ENCODE measurements at regions not wholly inside any gene's neighbourhood (a gene's known extent, or its start where the extent isn't known, plus 50 kb on each side); places are given as distances from the start of the nearest gene placed in this dataset.
A peak's percentile ranks its signal among the peaks of the same experiment; 100 is the strongest.

GRCh38 chr12:92459850-92460249 is 242.9 kb upstream of the PLEKHG7 start (continued):
- TF ChIP-seq ZNF462 (CRISPR knock-in tag; IDR thresholded peaks at IDR 0.05), result no peak
- no peak for TF ChIP-seq STAT1 (IDR thresholded peaks at IDR 0.05; ENCODE audit: unreplicated experiment)
- TF ChIP-seq ZNF331 (CRISPR knock-in tag; IDR thresholded peaks at IDR 0.05; ENCODE audit: low read depth), result no peak
- TF ChIP-seq POLR2AphosphoS5 (IDR thresholded peaks at IDR 0.05; ENCODE audit: low read depth), result no peak
- TF ChIP-seq, protein P1, sequence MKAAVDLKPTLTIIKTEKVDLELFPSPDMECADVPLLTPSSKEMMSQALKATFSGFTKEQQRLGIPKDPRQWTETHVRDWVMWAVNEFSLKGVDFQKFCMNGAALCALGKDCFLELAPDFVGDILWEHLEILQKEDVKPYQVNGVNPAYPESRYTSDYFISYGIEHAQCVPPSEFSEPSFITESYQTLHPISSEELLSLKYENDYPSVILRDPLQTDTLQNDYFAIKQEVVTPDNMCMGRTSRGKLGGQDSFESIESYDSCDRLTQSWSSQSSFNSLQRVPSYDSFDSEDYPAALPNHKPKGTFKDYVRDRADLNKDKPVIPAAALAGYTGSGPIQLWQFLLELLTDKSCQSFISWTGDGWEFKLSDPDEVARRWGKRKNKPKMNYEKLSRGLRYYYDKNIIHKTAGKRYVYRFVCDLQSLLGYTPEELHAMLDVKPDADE (IDR thresholded peaks at IDR 0.05), result no peak
- TF ChIP-seq ZNF114 (CRISPR knock-in tag; IDR thresholded peaks at IDR 0.05), result no peak
- TF ChIP-seq NANOG (IDR thresholded peaks at IDR 0.05; ENCODE audit: borderline replicate concordance), result no peak

GRCh38 chr12:92458996-92459395 is 243.8 kb upstream of the PLEKHG7 start:
- peaks cover 5% of the 10 kb centered on the region; the same call in 1 of the 2 replicates for H3K4me1 ChIP-seq (ENCODE audit: insufficient read depth)
- Mint-ChIP-seq H3K4me3 (no peak overlapping the region), H3K27me3 (ENCODE audit: insufficient read depth, low read depth, poor library complexity) (no peaks in the 10 kb centered on the region), H3K4me1 (peaks cover 7% of the 10 kb centered on the region), H3K27ac (no peak overlapping the region; the same call in 1 of the 2 replicates), H3K36me3 (ENCODE audit: low read depth) (peaks cover 11% of the 10 kb centered on the region), H3K9me3 (peaks cover 8% of the 10 kb centered on the region)
- DNase-seq (ENCODE audit: low spot score), result no peak
- H3K4me3 ChIP-seq, result no peak overlapping the region
- H3K36me3 ChIP-seq (ENCODE audit: insufficient read depth), result no peaks in the 10 kb centered on the region
- peaks cover 18% of the 10 kb centered on the region for H3K9me2 ChIP-seq (ENCODE audit: insufficient read depth)
- H3K79me2 ChIP-seq (replicated peaks; ENCODE audit: insufficient read depth), result no peaks in the 10 kb centered on the region
- no peaks in the 10 kb centered on the region for H3K27me3 ChIP-seq (ENCODE audit: insufficient read depth)
- no peak overlapping the region for H3K27ac ChIP-seq (ENCODE audit: low read depth)
- no peaks in the 10 kb centered on the region for H4K20me1 ChIP-seq (replicated peaks; ENCODE audit: insufficient read depth)
- no peaks in the 10 kb centered on the region for H3F3A ChIP-seq (replicated peaks; ENCODE audit: low read depth)
- H3K4me2 ChIP-seq, result peak overlapping the region; percentile 27; the same call in 1 of the 2 replicates
- no peak overlapping the region for H2AFZ ChIP-seq
- ATAC-seq, result no peak
- TF ChIP-seq JUNB (IDR thresholded peaks at IDR 0.05; ENCODE audit: unreplicated experiment) (no peak), POLR2AphosphoS5 (IDR thresholded peaks at IDR 0.05; ENCODE audit: low read depth) (no peak), STAT1 (IDR thresholded peaks at IDR 0.05; ENCODE audit: unreplicated experiment) (no peak)
- TF ChIP-seq, protein P2, sequence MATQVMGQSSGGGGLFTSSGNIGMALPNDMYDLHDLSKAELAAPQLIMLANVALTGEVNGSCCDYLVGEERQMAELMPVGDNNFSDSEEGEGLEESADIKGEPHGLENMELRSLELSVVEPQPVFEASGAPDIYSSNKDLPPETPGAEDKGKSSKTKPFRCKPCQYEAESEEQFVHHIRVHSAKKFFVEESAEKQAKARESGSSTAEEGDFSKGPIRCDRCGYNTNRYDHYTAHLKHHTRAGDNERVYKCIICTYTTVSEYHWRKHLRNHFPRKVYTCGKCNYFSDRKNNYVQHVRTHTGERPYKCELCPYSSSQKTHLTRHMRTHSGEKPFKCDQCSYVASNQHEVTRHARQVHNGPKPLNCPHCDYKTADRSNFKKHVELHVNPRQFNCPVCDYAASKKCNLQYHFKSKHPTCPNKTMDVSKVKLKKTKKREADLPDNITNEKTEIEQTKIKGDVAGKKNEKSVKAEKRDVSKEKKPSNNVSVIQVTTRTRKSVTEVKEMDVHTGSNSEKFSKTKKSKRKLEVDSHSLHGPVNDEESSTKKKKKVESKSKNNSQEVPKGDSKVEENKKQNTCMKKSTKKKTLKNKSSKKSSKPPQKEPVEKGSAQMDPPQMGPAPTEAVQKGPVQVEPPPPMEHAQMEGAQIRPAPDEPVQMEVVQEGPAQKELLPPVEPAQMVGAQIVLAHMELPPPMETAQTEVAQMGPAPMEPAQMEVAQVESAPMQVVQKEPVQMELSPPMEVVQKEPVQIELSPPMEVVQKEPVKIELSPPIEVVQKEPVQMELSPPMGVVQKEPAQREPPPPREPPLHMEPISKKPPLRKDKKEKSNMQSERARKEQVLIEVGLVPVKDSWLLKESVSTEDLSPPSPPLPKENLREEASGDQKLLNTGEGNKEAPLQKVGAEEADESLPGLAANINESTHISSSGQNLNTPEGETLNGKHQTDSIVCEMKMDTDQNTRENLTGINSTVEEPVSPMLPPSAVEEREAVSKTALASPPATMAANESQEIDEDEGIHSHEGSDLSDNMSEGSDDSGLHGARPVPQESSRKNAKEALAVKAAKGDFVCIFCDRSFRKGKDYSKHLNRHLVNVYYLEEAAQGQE (IDR thresholded peaks at IDR 0.05; ENCODE audit: unreplicated experiment), result no peak

Measured in GM23338 (cell line).